ENCODE measurements at regions not wholly inside any gene's neighbourhood (a gene's known extent, or its start where the extent isn't known, plus 50 kb on each side); places are given as distances from the start of the nearest gene placed in this dataset.
A peak's percentile ranks its signal among the peaks of the same experiment; 100 is the strongest.

- ATAC-seq (peak; percentile 89), DNase-seq (ENCODE audit: low read depth, low spot score) (peak; percentile 95)
- H3K27me3 ChIP-seq (ENCODE audit: control insufficient read depth, insufficient read depth, low read length): no peaks in the 10 kb centered on the region
- no peak overlapping the region for H3K4me3 ChIP-seq (ENCODE audit: low read depth in 2 of 2, low read length in 2 of 2)
- intact Hi-C loops (cut with micrococcal nuclease; ENCODE audit: unreplicated experiment): no loop called here
- ChIA-PET POLR2A (interaction anchor here (0.6 kb wide), 1 partner anchor 14 kb away, joined by 3 read pairs; no protein-coding TSS in a partner anchor), CTCF (no interaction called here)
- H3K36me3 ChIP-seq (ENCODE audit: control insufficient read depth, insufficient read depth, low read length): no peaks in the 10 kb centered on the region
- H3K4me1 ChIP-seq (ENCODE audit: control insufficient read depth, insufficient read depth, low read length): peaks cover 8% of the 10 kb centered on the region
- no TSS peak for BruUV-seq (replicated peaks)
- H3K27ac ChIP-seq (ENCODE audit: low read length): no peak overlapping the region
- H3K9me3 ChIP-seq (ENCODE audit: control insufficient read depth, insufficient read depth, low read depth, low read length): no peaks in the 10 kb centered on the region
- TF ChIP-seq SIN3A (IDR thresholded peaks at IDR 0.05; ENCODE audit: borderline replicate concordance, insufficient read depth, low read depth, low read length) (no peak), CTCF (IDR thresholded peaks at IDR 0.05) (no peak), REST (IDR thresholded peaks at IDR 0.05; ENCODE audit: insufficient read depth in 1 of 2, low read depth in 2 of 2, low read length in 1 of 2) (no peak), POLR2AphosphoS5 (IDR thresholded peaks at IDR 0.05; ENCODE audit: low read depth, low read length) (0 out of 2 replicates have a peak, but pooled peaks have one; percentile 32), TCF7L2 (IDR thresholded peaks at IDR 0.05; ENCODE audit: low read depth, low read length) (0 out of 2 replicates have a peak, but pooled peaks have one; percentile 50)
- in situ Hi-C loops (cut with HindIII; ENCODE audit: low pct_unique_long_range_greater_than_20kb, low sequenced_read_pairs): no loop called here
Measured at GRCh38 chr2:172253190-172254052, 150.7 kb upstream of the DLX2 start.

GRCh38 chr2:172256886-172257285 is 154.2 kb upstream of the DLX2 start:
- H3K4me1 ChIP-seq (ENCODE audit: control insufficient read depth, insufficient read depth, low read length): peaks cover 8% of the 10 kb centered on the region
- TF ChIP-seq REST (IDR thresholded peaks at IDR 0.05; ENCODE audit: insufficient read depth in 1 of 2, low read depth in 2 of 2, low read length in 1 of 2): no peak
- no peak for TF ChIP-seq SIN3A (IDR thresholded peaks at IDR 0.05; ENCODE audit: borderline replicate concordance, insufficient read depth, low read depth, low read length)
- no peak for TF ChIP-seq POLR2AphosphoS5 (IDR thresholded peaks at IDR 0.05; ENCODE audit: low read depth, low read length)
- TF ChIP-seq CTCF (IDR thresholded peaks at IDR 0.05): no peak
- no peak for TF ChIP-seq TCF7L2 (IDR thresholded peaks at IDR 0.05; ENCODE audit: low read depth, low read length)
- ChIA-PET POLR2A (no interaction called here), CTCF (no interaction called here)
- BruUV-seq (replicated peaks): no TSS peak
- intact Hi-C loops (cut with micrococcal nuclease; ENCODE audit: unreplicated experiment): no loop called here
- in situ Hi-C loops (cut with HindIII; ENCODE audit: low pct_unique_long_range_greater_than_20kb, low sequenced_read_pairs): no loop called here
- ATAC-seq (no peak), DNase-seq (ENCODE audit: low read depth, low spot score) (no peak)
- no peaks in the 10 kb centered on the region for H3K27me3 ChIP-seq (ENCODE audit: control insufficient read depth, insufficient read depth, low read length)
- no peak overlapping the region for H3K27ac ChIP-seq (ENCODE audit: low read length)
- H3K36me3 ChIP-seq (ENCODE audit: control insufficient read depth, insufficient read depth, low read length): no peaks in the 10 kb centered on the region
- H3K9me3 ChIP-seq (ENCODE audit: control insufficient read depth, insufficient read depth, low read depth, low read length): no peaks in the 10 kb centered on the region
- no peak overlapping the region for H3K4me3 ChIP-seq (ENCODE audit: low read depth in 2 of 2, low read length in 2 of 2)

Data from Panc1 (cell line).